H1 (cell line): ENCODE measurements at regions not wholly inside any gene's neighbourhood (a gene's known extent, or its start where the extent isn't known, plus 50 kb on each side); places are given as distances from the start of the nearest gene placed in this dataset.

Source experiments
- CTCF ChIA-PET: fragments of 300-600 bp; sonication (Branson Sonifier 250); formaldehyde crosslinking; loops from one replicate; lab custom pipeline; 2021; ENCODE audit not compliant: partially characterized antibody; lab: Charles Lee
- POLR2A ChIA-PET: fragments of 300-600 bp; sonication (Branson Sonifier 250); formaldehyde crosslinking; loops from one replicate; lab custom pipeline; 2021; ENCODE audit warnings: inconsistent platforms; ENCODE audit not compliant: partially characterized antibody; lab: Charles Lee
- DNase-seq, 2 experiments: peaks; one replicate each; pipeline versions ENCODE4 v3.0.0 to v3.0.0-alpha.2; 2010 to 2022; ENCODE audit warnings: low spot score in 2 of 2, low read depth in 1 of 2, mixed read lengths in 1 of 2
- FAIRE-seq: peaks from 2 replicates; lab custom pipeline; 2011; peaks lifted over from hg19 to GRCh38; lab: Jason Lieb, UNC
- H2AFZ ChIP-seq: 2 replicates; pipeline ENCODE4 v1.8.1; 2012; ENCODE audit warnings: low read length, inconsistent platforms
- H2AK5ac ChIP-seq: 2 replicates; pipeline ENCODE4 v1.6.1; 2013; ENCODE audit warnings: low read depth, low read length
- H2BK120ac ChIP-seq: replicated peaks from 2 replicates; pipeline ENCODE3; 2013; ENCODE audit warnings: low read depth, low read length, inconsistent platforms
- H2BK12ac ChIP-seq: 2 replicates; pipeline ENCODE4 v1.6.1; 2013; ENCODE audit warnings: low read depth, low read length
- H2BK15ac ChIP-seq: 2 replicates; pipeline ENCODE4 v1.6.1; 2013; ENCODE audit warnings: low read length
- H2BK20ac ChIP-seq: 2 replicates; pipeline ENCODE4 v1.6.1; 2013; ENCODE audit warnings: low read length
- H2BK5ac ChIP-seq: 2 replicates; pipeline ENCODE4 v1.6.1; 2013; ENCODE audit warnings: low read depth, low read length
- H3K14ac ChIP-seq: 2 replicates; pipeline ENCODE4 v1.6.1; 2013; ENCODE audit warnings: inconsistent platforms; ENCODE audit not compliant: insufficient read length
- H3K18ac ChIP-seq: 2 replicates; pipeline ENCODE4 v1.6.1; 2013; ENCODE audit warnings: low read length; ENCODE audit errors: extremely low read depth
- H3K23ac ChIP-seq: 2 replicates; pipeline ENCODE4 v1.6.1; 2013; ENCODE audit warnings: inconsistent platforms; ENCODE audit not compliant: insufficient read length
- H3K23me2 ChIP-seq: 2 replicates; pipeline ENCODE4 v1.6.1; 2013; ENCODE audit warnings: low read depth, low read length
- H3K27ac ChIP-seq: 2 replicates; pipeline ENCODE4 v1.6.1; 2011; ENCODE audit warnings: low read depth, low read length, inconsistent platforms
- H3K27me3 ChIP-seq, 4 experiments: replicated peaks in 1 of 4; 1 replicate in 1 of 4; 2 replicates in 3 of 4; pipeline versions ENCODE4 v1.6.1 to v1.8.1; 2011 to 2013; ENCODE audit warnings: low read length in 3 of 4, mild to moderate bottlenecking in 3 of 4, inconsistent platforms in 2 of 4, mixed read lengths in 2 of 4, moderate library complexity in 1 of 4; ENCODE audit not compliant: control insufficient read depth in 3 of 4, insufficient read depth in 3 of 4; ENCODE audit errors: extremely low read depth in 1 of 4
- H3K36me3 ChIP-seq, 4 experiments: 2 replicates each; pipeline versions ENCODE4 v1.6.1 to v1.8.1; 2011 to 2013; ENCODE audit warnings: mild to moderate bottlenecking in 4 of 4, low read length in 3 of 4, moderate library complexity in 2 of 4, control low read depth in 1 of 4, inconsistent platforms in 1 of 4; ENCODE audit not compliant: insufficient read depth in 4 of 4, control insufficient read depth in 2 of 4
- H3K4ac ChIP-seq: replicated peaks from 2 replicates; pipeline ENCODE3; 2013; ENCODE audit warnings: low read length, low read depth, mixed read lengths, inconsistent platforms; ENCODE audit not compliant: insufficient read length
- H3K4me1 ChIP-seq, 4 experiments: replicated peaks in 1 of 4; 1 replicate in 1 of 4; 2 replicates in 3 of 4; pipeline versions ENCODE4 v1.6.1 to v1.8.1; 2011 to 2013; ENCODE audit warnings: low read length in 3 of 4, inconsistent platforms in 2 of 4, mixed read lengths in 1 of 4; ENCODE audit not compliant: insufficient read depth in 4 of 4, control insufficient read depth in 3 of 4
- H3K4me2 ChIP-seq, 2 experiments: 2 replicates each; pipeline versions ENCODE4 v1.6.1 to v1.8.1; 2011 to 2013; ENCODE audit warnings: low read depth in 2 of 2, low read length in 2 of 2, control low read depth in 1 of 2, inconsistent platforms in 1 of 2, mild to moderate bottlenecking in 1 of 2; ENCODE audit not compliant: insufficient read depth in 1 of 2
- H3K4me3 ChIP-seq, 4 experiments: fragments of 200-600, 300-600 bp in 1 of 4; sonication (generic), shearing (Covaris generic), sonication (Bioruptor Twin) in 1 of 4; 2 replicates each; pipeline versions ENCODE4 v1.5.1 to v1.8.1; 2011 to 2016; ENCODE audit warnings: low read length in 4 of 4, low read depth in 3 of 4, control low read depth in 2 of 4, inconsistent platforms in 2 of 4, mild to moderate bottlenecking in 2 of 4, mixed read lengths in 1 of 4, moderate library complexity in 1 of 4; ENCODE audit not compliant: insufficient read depth in 2 of 4; ENCODE audit errors: extremely low read depth in 1 of 4
- H3K56ac ChIP-seq: replicated peaks from 2 replicates; pipeline ENCODE3; 2013; ENCODE audit warnings: low read depth, mild to moderate bottlenecking, mixed read lengths, low read length, inconsistent platforms; ENCODE audit not compliant: insufficient read length
- H3K79me1 ChIP-seq: 2 replicates; pipeline ENCODE4 v1.6.1; 2013; ENCODE audit warnings: low read depth, low read length, control low read depth
- H3K79me2 ChIP-seq, 2 experiments: 2 replicates each; pipeline versions ENCODE4 v1.6.1 to v1.8.1; 2012 to 2013; ENCODE audit warnings: low read length in 2 of 2, mild to moderate bottlenecking in 2 of 2, inconsistent platforms in 1 of 2; ENCODE audit not compliant: insufficient read depth in 2 of 2, control insufficient read depth in 1 of 2
- H3K9ac ChIP-seq, 4 experiments: replicated peaks in 1 of 4; 1 replicate in 1 of 4; 2 replicates in 3 of 4; pipeline versions ENCODE4 v1.6.1 to v1.8.1; 2011 to 2013; ENCODE audit warnings: low read depth in 3 of 4, low read length in 3 of 4, control low read depth in 2 of 4, mild to moderate bottlenecking in 2 of 4, moderate library complexity in 2 of 4, inconsistent platforms in 1 of 4; ENCODE audit errors: extremely low read depth in 1 of 4
- H3K9me3 ChIP-seq, 2 experiments: 2 replicates each; pipeline versions ENCODE4 v1.6.1 to v1.8.1; 2012 to 2013; ENCODE audit warnings: mild to moderate bottlenecking in 2 of 2, moderate library complexity in 2 of 2, control low read depth in 1 of 2, inconsistent platforms in 1 of 2, low read depth in 1 of 2, low read length in 1 of 2, mixed read lengths in 1 of 2; ENCODE audit not compliant: insufficient read depth in 2 of 2
- H4K20me1 ChIP-seq, 2 experiments: replicated peaks in 1 of 2; 2 replicates each; pipeline versions ENCODE3 to v1.8.1; 2011 to 2013; ENCODE audit warnings: inconsistent platforms in 2 of 2, low read length in 2 of 2, mild to moderate bottlenecking in 1 of 2; ENCODE audit not compliant: insufficient read depth in 2 of 2, control insufficient read depth in 1 of 2
- H4K5ac ChIP-seq: 2 replicates; pipeline ENCODE4 v1.6.1; 2013; ENCODE audit warnings: low read length, low read depth, mixed read lengths, inconsistent platforms; ENCODE audit not compliant: insufficient read length
- H4K8ac ChIP-seq: 2 replicates; pipeline ENCODE4 v1.8.0; 2013; ENCODE audit warnings: mild to moderate bottlenecking, moderate library complexity, low read length, inconsistent platforms; ENCODE audit not compliant: insufficient read depth; ENCODE audit errors: extremely low read depth
- H4K91ac ChIP-seq: replicated peaks from 2 replicates; pipeline ENCODE3; 2013; ENCODE audit warnings: low read length, mixed read lengths, inconsistent platforms; ENCODE audit not compliant: insufficient read length
- BACH1 ChIP-seq: IDR thresholded peaks from 2 replicates; pipeline ENCODE4 v1.6.1; 2012; ENCODE audit warnings: low read length, improper control_type of control experiment
- BCL11A ChIP-seq, 2 experiments: IDR thresholded peaks; one replicate each; pipeline ENCODE4 v1.6.1; 2011; ENCODE audit warnings: low read depth in 2 of 2, low read length in 2 of 2, mild to moderate bottlenecking in 2 of 2
- CHD1 ChIP-seq: IDR thresholded peaks from 2 replicates; pipeline ENCODE4 v1.6.1; 2012; ENCODE audit warnings: low read depth, low read length, improper control_type of control experiment
- CTBP2 ChIP-seq: IDR thresholded peaks from 2 replicates; pipeline ENCODE4 v1.7.0; 2011; ENCODE audit warnings: borderline replicate concordance, mild to moderate bottlenecking, moderate library complexity, mixed read lengths, low read length; ENCODE audit not compliant: insufficient read depth, insufficient read length
- HDAC2 ChIP-seq, 2 experiments: fragments of 300-600 bp in 1 of 2; sonication (generic) in 1 of 2; IDR thresholded peaks; 2 replicates each; pipeline ENCODE4 v1.6.1; 2011 to 2012; ENCODE audit warnings: low read depth in 2 of 2, low read length in 2 of 2, mild to moderate bottlenecking in 2 of 2, moderate library complexity in 2 of 2, borderline replicate concordance in 1 of 2, inconsistent platforms in 1 of 2
- JUND ChIP-seq: IDR thresholded peaks from 2 replicates; pipeline ENCODE4 v1.6.1; 2011; ENCODE audit warnings: mild to moderate bottlenecking, improper control_type of control experiment, low read length
- RBBP5 ChIP-seq: IDR thresholded peaks from 2 replicates; pipeline ENCODE4 v1.7.1; 2012; ENCODE audit warnings: low read depth, mild to moderate bottlenecking, inconsistent platforms, low read length, moderate library complexity, borderline replicate concordance
- SIX5 ChIP-seq: IDR thresholded peaks from 2 replicates; pipeline ENCODE4 v1.6.1; 2011; ENCODE audit warnings: mild to moderate bottlenecking, low read depth, low read length
- SP1 ChIP-seq: IDR thresholded peaks from 2 replicates; pipeline ENCODE4 v1.6.1; 2011; ENCODE audit warnings: low read depth, low read length
- SRF ChIP-seq: IDR thresholded peaks from 2 replicates; pipeline ENCODE4 v1.6.1; 2011; ENCODE audit warnings: mild to moderate bottlenecking, low read depth, low read length, moderate library complexity
- WGBS, 2 experiments: shearing (Covaris generic) in 1 of 2; methylation state at CpG; one replicate each; pipeline versions ENCODE4 v1.1.6 to v1.1.7; 2013 to 2015; ENCODE audit warnings: low lambda C conversion rate in 2 of 2, mixed read lengths in 2 of 2, inconsistent platforms in 1 of 2, low coverage in 1 of 2, missing lambda C conversion rate in 1 of 2; ENCODE audit not compliant: insufficient replicate concordance in 2 of 2, insufficient coverage in 1 of 2, insufficient read length in 1 of 2; ENCODE audit errors: extremely low coverage in 1 of 2, missing lambda C conversion rate in 1 of 2; 5-methylcytosine and 5-hydroxymethylcytosine counted together

GRCh38 chr10:78543749-78544362 is 510.2 kb downstream of the RPS24 start:
- H3K18ac ChIP-seq = no peak overlapping the region
- TF ChIP-seq SIX5 (no peak), SRF (no peak), BACH1 (no peak), SP1 (no peak), RBBP5 (no peak), HDAC2 (IDR thresholded peaks at IDR 0.05; ENCODE audit: borderline replicate concordance in 1 of 2, low read depth in 2 of 2, low read length in 2 of 2) (no peak), CHD1 (no peak), BCL11A (IDR thresholded peaks at IDR 0.05; ENCODE audit: low read depth in 2 of 2, low read length in 2 of 2) (no peak), JUND (no peak), CTBP2 (no peak)
- no peak overlapping the region for H4K8ac ChIP-seq
- H3K14ac ChIP-seq = no peak overlapping the region
- no peak overlapping the region for H2BK12ac ChIP-seq
- no peak overlapping the region for H3K56ac ChIP-seq
- WGBS, 2 experiments = 78% methylated on average over 11 of the region's 11 CpGs; no CpG with 5 or more reads in 1 of the 2 experiments
- H3K79me1 ChIP-seq = no peaks in the 10 kb centered on the region
- H3K4me3 ChIP-seq = no peak overlapping the region
- peaks cover 0 to 7% (median 0%) of the 10 kb centered on the region in 4 experiments; a peak in 3 of 7 replicates for H3K4me1 ChIP-seq
- no peak overlapping the region for H3K23ac ChIP-seq
- H2BK20ac ChIP-seq = no peak overlapping the region
- H3K23me2 ChIP-seq = no peaks in the 10 kb centered on the region
- H4K5ac ChIP-seq = no peak overlapping the region
- H3K79me2 ChIP-seq = no peaks in the 10 kb centered on the region
- no peak overlapping the region for H4K91ac ChIP-seq
- POLR2A ChIA-PET = interaction anchor here (1.6 kb wide), 1 partner anchor 9 kb away, joined by 4 read pairs; no protein-coding TSS in a partner anchor
- no peak overlapping the region for H2BK5ac ChIP-seq
- no peak overlapping the region for H2BK120ac ChIP-seq
- H3K27me3 ChIP-seq = no peaks in the 10 kb centered on the region
- 0 out of 2 replicates have a peak overlapping the region, but pooled peaks have one; percentile 38 for H2AFZ ChIP-seq
- no peak for FAIRE-seq
- no peak overlapping the region for H3K9ac ChIP-seq
- no peak for DNase-seq
- H3K9me3 ChIP-seq = no peaks in the 10 kb centered on the region
- CTCF ChIA-PET = interaction anchor here (0.7 to 3.3 kb wide), 3 partner anchors 11 to 299 kb away, joined by 3 to 10 read pairs (median 4); no protein-coding TSS in a partner anchor
- no peak overlapping the region for H3K4ac ChIP-seq
- no peak overlapping the region for H3K4me2 ChIP-seq
- H3K36me3 ChIP-seq = no peaks in the 10 kb centered on the region
- no peak overlapping the region for H3K27ac ChIP-seq
- no peak overlapping the region for H2AK5ac ChIP-seq
- H2BK15ac ChIP-seq = no peak overlapping the region
- H4K20me1 ChIP-seq = no peaks in the 10 kb centered on the region
